HL-60 (cell line): ENCODE measurements at regions not wholly inside any gene's neighbourhood (a gene's known extent, or its start where the extent isn't known, plus 50 kb on each side); places are given as distances from the start of the nearest gene placed in this dataset.

ENCODE experiments used
- DNase-seq, 2 experiments: peaks; one replicate each; pipeline ENCODE4 v3.0.0-alpha.2; 2010 to 2020; ENCODE audit warnings: low read depth in 1 of 2, low spot score in 1 of 2
- H3K27ac ChIP-seq: fragments of 250-450 bp; sonication (Bioruptor Pico); replicated peaks from 2 replicates; pipeline ENCODE4 v1.5.1; 2020; ENCODE audit warnings: mild to moderate bottlenecking, moderate library complexity
- H3K27me3 ChIP-seq: fragments of 250-450 bp; sonication (Bioruptor Pico); 2 replicates; pipeline ENCODE4 v1.5.1; 2021; ENCODE audit warnings: mild to moderate bottlenecking, moderate library complexity; ENCODE audit not compliant: insufficient read depth, poor library complexity, severe bottlenecking
- H3K4me3 ChIP-seq: replicated peaks from 2 replicates; pipeline ENCODE4 v1.5.1; 2011; ENCODE audit warnings: mild to moderate bottlenecking, control low read depth, low read length; ENCODE audit not compliant: insufficient read depth
- CTCF ChIP-seq: IDR thresholded peaks from one replicate; pipeline ENCODE4 v1.5.1; 2011; ENCODE audit warnings: low read length, control low read depth, inconsistent platforms; ENCODE audit not compliant: insufficient read depth
- GABPA ChIP-seq: IDR thresholded peaks from 2 replicates; pipeline ENCODE4 v1.6.1; 2012; ENCODE audit warnings: low read depth
- POLR2AphosphoS5 ChIP-seq: IDR thresholded peaks from 2 replicates; pipeline ENCODE4 v1.6.1; 2012; ENCODE audit warnings: low read depth
- SPI1 ChIP-seq: IDR thresholded peaks from 2 replicates; pipeline ENCODE4 v1.6.1; 2012; ENCODE audit warnings: low read depth, mild to moderate bottlenecking, borderline replicate concordance
- TF ChIP-seq, protein P1 (sequence below): IDR thresholded peaks from 2 replicates; pipeline ENCODE4 v1.6.1; 2012; ENCODE audit warnings: low read depth; ENCODE audit not compliant: insufficient replicate concordance

GRCh38 chr3:178182337-178182779 is 353.9 kb upstream of the KCNMB2 start:
- DNase-seq: no peak
- no peak overlapping the region for H3K4me3 ChIP-seq
- TF ChIP-seq CTCF (no peak), SPI1 (no peak)

DNA sequence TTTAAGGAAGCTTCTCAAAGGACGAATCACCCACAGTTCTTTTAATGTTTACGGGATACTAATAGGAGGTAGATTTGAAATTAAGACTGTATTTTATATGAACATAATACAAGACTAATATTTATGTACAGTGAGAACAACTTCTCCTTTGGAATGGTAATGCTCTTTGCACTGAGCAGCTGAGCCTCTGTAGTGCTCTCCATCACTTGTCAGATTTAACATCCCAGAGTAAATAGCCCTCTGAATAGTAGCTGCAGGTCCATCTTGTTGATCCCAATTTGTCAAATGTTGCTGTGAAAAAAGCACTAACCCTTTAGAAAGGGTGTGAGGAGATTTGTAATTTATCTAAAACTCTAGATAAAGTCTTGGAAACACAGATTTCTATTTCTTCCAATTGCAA is 351.4 kb upstream of the KCNMB2 start:
- no peak for DNase-seq
- Histone ChIP-seq H3K27ac (no peak overlapping the region), H3K27me3 (no peaks in the 10 kb centered on the region), H3K4me3 (no peak overlapping the region)
- TF ChIP-seq GABPA: no peak
- TF ChIP-seq, protein P1, sequence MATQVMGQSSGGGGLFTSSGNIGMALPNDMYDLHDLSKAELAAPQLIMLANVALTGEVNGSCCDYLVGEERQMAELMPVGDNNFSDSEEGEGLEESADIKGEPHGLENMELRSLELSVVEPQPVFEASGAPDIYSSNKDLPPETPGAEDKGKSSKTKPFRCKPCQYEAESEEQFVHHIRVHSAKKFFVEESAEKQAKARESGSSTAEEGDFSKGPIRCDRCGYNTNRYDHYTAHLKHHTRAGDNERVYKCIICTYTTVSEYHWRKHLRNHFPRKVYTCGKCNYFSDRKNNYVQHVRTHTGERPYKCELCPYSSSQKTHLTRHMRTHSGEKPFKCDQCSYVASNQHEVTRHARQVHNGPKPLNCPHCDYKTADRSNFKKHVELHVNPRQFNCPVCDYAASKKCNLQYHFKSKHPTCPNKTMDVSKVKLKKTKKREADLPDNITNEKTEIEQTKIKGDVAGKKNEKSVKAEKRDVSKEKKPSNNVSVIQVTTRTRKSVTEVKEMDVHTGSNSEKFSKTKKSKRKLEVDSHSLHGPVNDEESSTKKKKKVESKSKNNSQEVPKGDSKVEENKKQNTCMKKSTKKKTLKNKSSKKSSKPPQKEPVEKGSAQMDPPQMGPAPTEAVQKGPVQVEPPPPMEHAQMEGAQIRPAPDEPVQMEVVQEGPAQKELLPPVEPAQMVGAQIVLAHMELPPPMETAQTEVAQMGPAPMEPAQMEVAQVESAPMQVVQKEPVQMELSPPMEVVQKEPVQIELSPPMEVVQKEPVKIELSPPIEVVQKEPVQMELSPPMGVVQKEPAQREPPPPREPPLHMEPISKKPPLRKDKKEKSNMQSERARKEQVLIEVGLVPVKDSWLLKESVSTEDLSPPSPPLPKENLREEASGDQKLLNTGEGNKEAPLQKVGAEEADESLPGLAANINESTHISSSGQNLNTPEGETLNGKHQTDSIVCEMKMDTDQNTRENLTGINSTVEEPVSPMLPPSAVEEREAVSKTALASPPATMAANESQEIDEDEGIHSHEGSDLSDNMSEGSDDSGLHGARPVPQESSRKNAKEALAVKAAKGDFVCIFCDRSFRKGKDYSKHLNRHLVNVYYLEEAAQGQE: no peak
- no peak for TF ChIP-seq CTCF
- no peak for TF ChIP-seq POLR2AphosphoS5
- no peak for TF ChIP-seq SPI1

More at GRCh38 chr3:178182337-178182779, 353.9 kb upstream of the KCNMB2 start:
- no peaks in the 10 kb centered on the region for H3K27me3 ChIP-seq
- no peak overlapping the region for H3K27ac ChIP-seq

DNA sequence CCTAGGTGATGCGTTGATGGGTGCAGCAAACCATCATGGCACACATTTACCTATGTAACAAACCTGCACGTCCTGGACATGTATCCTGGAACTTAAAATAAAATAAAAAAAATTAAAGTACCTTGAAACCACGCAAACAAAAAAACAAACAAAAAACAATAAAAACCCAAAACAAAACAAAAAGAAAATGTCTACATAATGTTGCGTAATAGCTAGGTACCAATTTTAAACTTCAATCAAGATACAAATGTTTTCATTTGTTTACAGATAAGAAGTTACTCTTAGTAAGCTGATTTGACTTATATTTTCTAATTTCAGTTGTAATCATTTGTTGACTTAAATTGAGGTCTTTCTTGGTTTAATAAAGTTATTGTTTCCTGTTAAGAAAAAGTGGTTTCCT is 349.6 kb upstream of the KCNMB2 start:
- H3K4me3 ChIP-seq: no peak overlapping the region
- H3K27ac ChIP-seq: no peak overlapping the region
- DNase-seq: no peak
- TF ChIP-seq POLR2AphosphoS5 (no peak), SPI1 (no peak), CTCF (no peak), GABPA (no peak)
- TF ChIP-seq, protein P1: no peak
- H3K27me3 ChIP-seq: no peaks in the 10 kb centered on the region

- TF ChIP-seq, protein P1: no peak
- no peak for TF ChIP-seq POLR2AphosphoS5
- TF ChIP-seq SPI1: no peak
- no peak for TF ChIP-seq CTCF
- TF ChIP-seq GABPA: no peak
- no peak for DNase-seq
- H3K27ac ChIP-seq: no peak overlapping the region
Observed at GRCh38 chr3:178189854-178190253, 346.4 kb upstream of the KCNMB2 start.

More at GRCh38 chr3:178189854-178190253, 346.4 kb upstream of the KCNMB2 start:
- no peak overlapping the region for H3K4me3 ChIP-seq
- H3K27me3 ChIP-seq: no peaks in the 10 kb centered on the region
